GM19023 (cell line): ENCODE measurements at regions not wholly inside any gene's neighbourhood (a gene's known extent, or its start where the extent isn't known, plus 50 kb on each side); places are given as distances from the start of the nearest gene placed in this dataset.
"Not testable (repeated sequence)": the region's sequence is repeated elsewhere in the genome, so short reads cannot be mapped to it uniquely, and the experiment has no call there.

Experiments used
- ATAC-seq: cut with Tn5 transposase; IDR thresholded peaks from one replicate; pipeline ENCODE4 v1.9.1; 2021; ENCODE audit warnings: mild to moderate bottlenecking, moderate library complexity; ENCODE audit not compliant: unreplicated experiment

DNA sequence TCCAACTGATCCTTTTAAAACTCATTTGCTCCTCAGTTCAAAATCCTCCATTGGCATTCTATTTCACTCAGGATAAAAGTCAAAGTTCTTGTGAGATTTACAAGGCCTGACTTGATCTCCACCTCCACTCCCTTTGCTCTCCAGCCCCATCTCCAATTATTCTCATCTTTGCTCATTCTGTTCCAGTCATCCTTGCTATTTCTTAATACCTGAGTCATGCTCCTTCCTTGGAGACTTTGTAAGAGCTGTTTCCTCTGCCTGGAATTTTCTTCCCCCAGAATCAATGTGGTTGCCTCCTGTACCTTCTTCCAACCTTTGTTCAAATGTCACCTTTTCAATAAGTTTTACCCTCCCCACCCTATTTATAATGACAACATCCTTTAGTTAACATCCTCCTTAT lies 373.5 kb downstream of the HTR1B start:
- no peak for ATAC-seq

- ATAC-seq: not testable (repeated sequence)
Observed at GRCh38 chr6:77087794-77088318, 375.4 kb downstream of the HTR1B start.

- ATAC-seq: no peak
Observed at GRCh38 chr6:77074037-77074713, 389.1 kb downstream of the HTR1B start.

- no peak for ATAC-seq
Observed at GRCh38 chr6:77073410-77073760, 389.9 kb downstream of the HTR1B start.

- no peak for ATAC-seq
Observed at GRCh38 chr6:77072694-77073409, 390.4 kb downstream of the HTR1B start.

DNA sequence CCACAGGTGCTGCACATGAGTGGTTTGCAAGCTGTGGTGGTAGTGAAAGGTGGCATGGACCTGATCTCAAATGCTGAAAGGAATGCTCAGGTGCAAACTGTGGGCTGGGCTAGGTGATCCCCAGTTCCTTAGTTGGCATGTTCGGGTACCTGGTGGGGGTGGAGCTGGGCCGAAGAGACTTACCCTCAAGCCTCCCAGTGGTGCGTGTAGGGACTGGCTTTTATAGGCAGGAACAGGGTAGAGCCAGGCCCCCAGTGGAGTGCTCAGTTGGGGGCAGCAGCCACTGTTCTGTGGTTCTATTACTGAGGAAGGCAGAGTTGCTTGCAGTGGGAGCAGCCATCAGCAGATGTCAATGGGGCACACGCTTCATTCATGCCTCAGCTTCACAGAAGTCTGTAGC lies 399.8 kb downstream of the HTR1B start:
- no peak for ATAC-seq

DNA sequence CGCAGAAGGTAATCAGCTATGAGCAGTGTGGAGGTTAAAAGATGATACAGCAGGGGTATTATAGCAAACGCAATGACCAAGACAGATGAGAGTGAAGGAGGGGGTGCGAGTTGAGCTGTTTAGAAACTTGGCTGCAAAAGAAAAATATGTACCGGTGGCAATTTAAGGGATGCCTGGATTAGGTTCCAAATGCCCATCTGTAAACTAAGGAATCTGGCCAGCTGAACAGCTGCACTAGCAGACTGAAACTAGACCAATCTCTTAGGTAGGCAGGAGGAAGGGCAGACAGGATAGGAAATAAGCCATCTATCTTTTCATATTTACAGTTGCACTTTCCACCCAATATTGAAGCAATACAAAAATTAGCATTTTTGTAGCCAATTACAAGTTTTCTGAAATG lies 407.6 kb downstream of the HTR1B start:
- ATAC-seq: no peak

DNA sequence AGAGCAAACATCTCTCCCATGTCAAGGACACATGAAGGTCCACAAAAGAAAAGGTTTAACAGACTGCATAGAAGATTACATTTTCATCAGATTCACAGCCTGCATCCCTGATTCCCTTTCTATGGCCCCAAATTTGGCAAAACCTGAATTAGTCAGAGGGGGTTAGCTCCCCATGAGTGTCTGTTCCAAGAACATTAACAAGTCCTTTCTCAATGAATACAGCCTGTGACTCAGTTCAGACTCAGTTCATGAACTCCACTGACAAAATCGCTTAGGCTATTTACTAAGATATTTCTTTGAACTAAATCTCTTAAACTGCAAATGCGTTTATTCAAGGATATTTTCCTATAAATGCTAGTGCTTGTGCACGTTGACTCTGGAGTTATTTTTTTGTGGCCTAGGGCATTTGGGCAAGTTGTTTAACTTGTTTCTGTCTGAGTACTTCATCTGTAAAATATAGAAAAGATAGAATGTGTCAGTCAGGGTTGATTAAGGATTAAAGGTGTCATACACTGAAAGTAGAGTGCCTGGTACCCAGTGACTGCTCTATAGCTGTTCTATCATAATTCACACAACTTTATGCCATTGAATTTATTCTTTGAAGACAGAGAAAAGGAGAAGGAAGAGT lies 422.6 kb downstream of the HTR1B start:
- no peak for ATAC-seq

- no peak for ATAC-seq
Observed at GRCh38 chr6:77038807-77039206, 424.5 kb downstream of the HTR1B start.

DNA sequence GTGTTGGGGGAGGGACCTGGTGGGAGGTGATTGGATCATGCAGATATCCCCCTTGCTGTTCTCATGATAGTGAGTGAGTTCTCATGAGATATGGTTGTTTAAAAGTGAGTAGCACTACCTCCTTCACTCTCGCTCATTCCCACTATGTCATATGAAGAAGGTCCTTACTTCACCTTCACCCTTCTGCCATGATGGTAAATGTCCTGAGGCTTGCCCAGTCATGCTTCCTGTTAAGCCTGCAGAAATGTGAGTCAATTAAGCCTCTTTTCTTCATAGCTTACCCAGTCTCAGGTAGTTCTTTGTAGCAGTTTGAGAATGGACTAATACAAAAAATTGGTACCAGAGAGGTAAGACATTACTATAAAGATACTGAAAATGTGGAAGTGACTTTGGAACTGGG lies 425.9 kb downstream of the HTR1B start:
- no peak for ATAC-seq

DNA sequence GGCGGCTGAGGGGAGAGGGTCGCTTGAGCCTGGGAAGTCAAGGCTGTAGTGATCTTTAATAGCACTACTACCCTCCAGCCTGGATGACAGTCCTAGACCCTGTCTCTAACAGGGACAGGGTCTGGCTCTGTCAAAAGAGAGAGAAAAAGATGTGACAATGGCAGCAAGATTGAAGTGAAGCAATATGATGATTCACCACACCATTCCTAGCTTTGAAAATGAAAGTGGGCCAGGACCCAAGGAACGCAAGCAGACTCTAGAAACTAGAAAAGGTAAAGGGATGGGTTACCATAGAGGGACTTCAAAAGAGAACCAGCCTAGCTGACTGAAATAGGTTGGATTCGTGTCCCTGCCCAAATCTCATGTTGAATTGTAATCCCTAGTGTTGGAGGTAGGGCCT lies 426.9 kb downstream of the HTR1B start:
- ATAC-seq: no peak

DNA sequence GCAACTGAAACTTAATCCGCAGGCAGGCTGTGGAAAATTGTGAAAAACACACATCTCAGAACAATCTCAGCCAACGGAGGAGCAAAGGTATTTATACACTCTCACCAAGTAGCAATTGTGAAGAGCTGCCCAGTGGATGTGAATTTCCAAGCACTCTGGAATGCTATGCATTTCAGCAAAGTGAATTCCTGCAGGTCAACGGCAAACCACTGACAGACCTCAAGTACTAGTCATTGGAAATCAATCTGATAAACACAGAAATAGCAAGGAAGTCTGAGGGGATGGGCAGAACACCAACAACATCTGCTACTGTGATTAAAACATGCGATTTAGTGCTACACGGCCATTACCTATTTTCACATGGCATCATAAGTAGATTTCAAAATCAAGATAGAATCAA lies 429.1 kb downstream of the HTR1B start:
- no peak for ATAC-seq

GRCh38 chr6:77030929-77031674 lies 432.2 kb downstream of the HTR1B start:
- ATAC-seq: no peak

GRCh38 chr6:77026341-77026740 lies 436.9 kb downstream of the HTR1B start:
- ATAC-seq: no peak

DNA sequence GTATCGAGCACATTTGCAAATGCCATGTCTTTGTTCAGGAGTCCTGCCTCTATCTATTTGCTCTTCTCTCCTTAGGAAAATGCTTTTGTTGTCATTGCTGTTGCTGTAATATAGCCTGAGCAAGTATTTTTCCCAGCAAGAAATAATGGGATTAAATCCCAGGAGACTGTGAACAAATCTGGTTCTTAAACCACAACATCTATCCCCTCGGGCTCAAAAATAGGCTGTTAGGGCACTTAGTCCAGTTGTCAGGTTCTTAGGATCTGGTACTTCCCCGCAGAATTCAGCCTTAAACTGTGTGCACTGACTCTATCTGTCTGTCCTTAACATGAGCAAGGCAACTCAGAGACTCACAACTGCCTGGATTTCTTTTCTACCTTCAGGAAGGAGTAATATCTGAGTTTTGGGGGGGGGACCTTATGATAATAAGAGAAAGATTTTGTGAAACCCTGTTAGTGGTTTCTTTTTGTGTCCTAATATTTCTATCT lies 437.5 kb downstream of the HTR1B start:
- ATAC-seq: no peak

- ATAC-seq: no peak
Observed at GRCh38 chr6:77021778-77022177, 441.5 kb downstream of the HTR1B start.

DNA sequence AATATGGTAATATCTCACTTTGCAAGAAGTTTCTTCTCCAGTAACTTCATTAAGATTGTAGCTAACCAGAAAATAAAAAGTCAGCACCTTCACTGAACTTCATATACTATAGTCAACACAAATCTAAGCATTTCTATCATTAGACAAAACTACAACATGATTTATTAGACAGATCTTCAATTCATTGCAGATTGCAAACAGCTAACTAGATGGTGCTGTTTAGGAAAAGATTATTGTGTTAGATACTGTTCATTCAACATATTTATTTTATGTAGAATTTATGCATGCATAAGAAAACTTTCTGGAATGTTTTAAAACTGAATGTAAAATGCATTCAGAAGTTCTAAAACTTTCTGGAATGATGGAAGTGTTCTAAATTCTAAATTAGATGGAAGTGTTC lies 442.1 kb downstream of the HTR1B start:
- ATAC-seq: no peak

DNA sequence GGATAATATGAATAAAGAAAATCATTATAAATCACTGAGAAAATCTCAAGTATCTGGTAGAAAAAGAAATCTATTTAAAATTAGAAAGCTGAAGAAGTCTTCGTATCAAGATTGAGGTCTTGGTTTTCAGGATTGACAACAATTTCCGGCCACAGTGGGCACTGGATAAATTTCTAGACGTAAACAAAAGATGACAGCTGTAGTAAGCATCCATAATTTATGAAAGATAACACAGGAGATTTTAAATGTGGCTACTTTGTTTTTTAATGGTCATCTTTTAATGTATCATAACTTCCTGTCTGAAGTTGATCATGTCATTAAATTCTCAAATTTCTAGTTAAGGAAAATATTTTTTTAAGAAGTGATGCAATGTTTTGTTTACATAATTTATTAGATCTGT lies 444.2 kb downstream of the HTR1B start:
- ATAC-seq: no peak

GRCh38 chr6:77017537-77017936 lies 445.8 kb downstream of the HTR1B start:
- ATAC-seq: no peak

- no peak for ATAC-seq
Observed at GRCh38 chr6:77015350-77015749, 447.9 kb downstream of the HTR1B start.

GRCh38 chr6:77011929-77012545 lies 451.3 kb downstream of the HTR1B start:
- no peak for ATAC-seq
